ENCODE measurements at regions not wholly inside any gene's neighbourhood (a gene's known extent, or its start where the extent isn't known, plus 50 kb on each side); places are given as distances from the start of the nearest gene placed in this dataset.

DNA sequence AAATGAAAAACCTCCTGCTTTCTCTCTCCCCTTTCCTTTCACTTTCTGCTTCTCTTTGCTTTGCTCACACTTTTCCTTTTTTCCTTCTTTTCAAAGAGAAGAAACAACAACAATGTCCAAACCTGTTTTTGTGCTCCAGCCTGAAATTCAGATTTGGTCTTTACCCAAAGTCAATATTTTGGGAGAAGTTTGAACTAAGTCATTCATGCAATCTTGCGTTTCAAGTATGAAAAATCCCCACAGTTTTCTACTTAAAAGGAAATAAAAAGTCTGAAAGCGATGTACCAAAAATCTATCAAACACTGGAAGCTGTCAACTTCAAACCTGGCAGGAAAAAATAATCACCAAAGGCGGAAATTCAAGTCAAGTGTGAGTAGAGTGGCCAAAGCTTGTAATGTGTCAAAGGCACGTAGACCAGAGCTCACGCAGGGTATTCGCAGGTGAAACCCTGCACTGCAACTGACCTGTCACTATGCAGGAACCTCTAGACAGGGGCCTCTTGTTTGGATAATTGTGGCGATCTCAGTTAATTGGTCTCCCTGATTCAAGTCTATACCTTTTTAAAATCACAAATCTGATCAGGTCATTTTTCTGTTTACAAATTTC lies 118.8 kb upstream of the GALNT15 start:
- no peak for TF ChIP-seq POLR2A (IDR thresholded peaks at IDR 0.05)
- TF ChIP-seq, protein P1, sequence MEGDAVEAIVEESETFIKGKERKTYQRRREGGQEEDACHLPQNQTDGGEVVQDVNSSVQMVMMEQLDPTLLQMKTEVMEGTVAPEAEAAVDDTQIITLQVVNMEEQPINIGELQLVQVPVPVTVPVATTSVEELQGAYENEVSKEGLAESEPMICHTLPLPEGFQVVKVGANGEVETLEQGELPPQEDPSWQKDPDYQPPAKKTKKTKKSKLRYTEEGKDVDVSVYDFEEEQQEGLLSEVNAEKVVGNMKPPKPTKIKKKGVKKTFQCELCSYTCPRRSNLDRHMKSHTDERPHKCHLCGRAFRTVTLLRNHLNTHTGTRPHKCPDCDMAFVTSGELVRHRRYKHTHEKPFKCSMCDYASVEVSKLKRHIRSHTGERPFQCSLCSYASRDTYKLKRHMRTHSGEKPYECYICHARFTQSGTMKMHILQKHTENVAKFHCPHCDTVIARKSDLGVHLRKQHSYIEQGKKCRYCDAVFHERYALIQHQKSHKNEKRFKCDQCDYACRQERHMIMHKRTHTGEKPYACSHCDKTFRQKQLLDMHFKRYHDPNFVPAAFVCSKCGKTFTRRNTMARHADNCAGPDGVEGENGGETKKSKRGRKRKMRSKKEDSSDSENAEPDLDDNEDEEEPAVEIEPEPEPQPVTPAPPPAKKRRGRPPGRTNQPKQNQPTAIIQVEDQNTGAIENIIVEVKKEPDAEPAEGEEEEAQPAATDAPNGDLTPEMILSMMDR (IDR thresholded peaks at IDR 0.05): no peak

All from lower leg skin (tissue), 3 donors.